Pons (tissue), 1 donor: ENCODE measurements at regions not wholly inside any gene's neighbourhood (a gene's known extent, or its start where the extent isn't known, plus 50 kb on each side); places are given as distances from the start of the nearest gene placed in this dataset.

Experiments used
- DNase-seq: peaks from one replicate; pipeline ENCODE4 v3.0.0-alpha.2; 2016; ENCODE audit warnings: low spot score

DNA sequence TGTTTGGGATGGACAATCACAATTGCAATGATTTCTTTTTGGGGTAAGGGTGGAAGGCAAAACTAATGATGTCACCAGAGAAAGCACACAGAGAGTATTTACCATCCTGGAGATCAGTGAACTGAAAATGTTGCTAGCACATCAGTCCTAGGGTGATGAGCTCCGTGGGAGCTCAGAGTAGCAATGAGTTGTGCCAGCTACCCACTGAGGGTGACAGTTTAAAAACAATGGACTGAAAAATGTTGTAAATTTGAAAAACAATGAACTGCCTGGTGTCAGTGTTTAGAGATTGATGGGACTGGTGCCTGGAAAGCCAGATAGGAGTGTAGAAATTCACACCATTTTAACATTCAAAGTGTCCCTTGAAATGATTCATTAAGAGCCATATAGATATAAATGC lies 198.5 kb downstream of the ATP23 start:
- DNase-seq = no peak

DNA sequence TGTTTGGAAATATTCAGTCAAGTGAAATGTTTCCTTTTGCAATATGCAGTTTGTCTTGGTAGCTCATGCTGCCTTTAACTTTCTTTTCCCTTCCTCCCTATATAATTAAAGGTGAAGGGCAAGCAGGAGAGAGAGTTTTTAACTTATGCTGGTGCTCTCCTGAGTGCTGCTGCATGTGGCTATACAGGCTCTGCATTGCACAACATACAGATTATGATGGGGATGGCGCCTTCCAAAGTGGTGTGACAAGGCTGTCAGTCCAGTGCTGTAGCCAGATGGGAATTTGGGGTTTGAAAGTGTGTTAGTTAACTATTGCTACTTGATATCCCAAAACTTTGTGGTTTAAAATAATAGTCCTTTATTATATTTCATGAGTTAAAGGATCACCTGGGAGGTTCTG lies 199.0 kb downstream of the ATP23 start:
- no peak for DNase-seq

DNA sequence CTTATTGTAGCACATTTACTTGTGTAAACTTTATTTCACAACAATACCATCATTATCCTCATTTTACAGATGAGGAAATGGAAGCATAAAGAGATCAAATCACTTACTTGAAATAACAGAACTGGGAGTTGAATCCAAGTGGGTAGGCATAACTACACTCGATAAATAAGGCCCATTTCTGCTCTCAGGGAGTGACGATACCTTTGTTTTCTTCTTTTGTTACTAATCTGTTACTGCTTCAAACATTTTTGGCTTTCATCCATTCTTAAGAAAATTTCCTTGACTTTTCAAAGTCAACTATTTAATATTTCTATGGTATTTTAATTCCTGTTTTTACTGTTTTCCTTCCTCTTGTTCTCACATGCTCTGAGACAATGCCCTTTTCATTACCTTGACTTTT lies 201.6 kb downstream of the ATP23 start:
- DNase-seq = no peak

DNA sequence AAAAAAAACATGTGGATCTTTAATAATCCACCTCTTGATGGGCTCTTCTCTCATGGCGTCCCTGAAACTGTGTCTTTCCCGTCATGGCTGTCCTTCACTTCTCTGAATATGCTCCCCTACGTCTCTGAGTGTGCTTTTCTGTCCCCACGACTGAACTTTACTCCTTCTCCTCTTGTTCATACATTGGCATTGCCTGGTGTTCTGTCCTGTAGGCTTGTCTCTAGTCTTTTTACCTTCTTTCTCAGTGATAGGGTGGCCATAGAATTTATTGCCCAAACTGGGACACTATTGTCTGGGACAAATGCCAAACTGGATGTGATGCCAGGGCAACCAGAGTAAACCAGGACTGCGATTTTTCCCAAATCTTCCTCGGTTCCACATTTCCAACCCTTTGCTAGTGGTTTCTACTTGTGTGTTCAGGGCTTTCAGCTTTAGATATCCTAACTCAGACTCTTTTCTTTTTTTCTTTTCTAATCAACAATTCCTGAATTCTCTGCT lies 202.2 kb downstream of the ATP23 start:
- no peak for DNase-seq

DNA sequence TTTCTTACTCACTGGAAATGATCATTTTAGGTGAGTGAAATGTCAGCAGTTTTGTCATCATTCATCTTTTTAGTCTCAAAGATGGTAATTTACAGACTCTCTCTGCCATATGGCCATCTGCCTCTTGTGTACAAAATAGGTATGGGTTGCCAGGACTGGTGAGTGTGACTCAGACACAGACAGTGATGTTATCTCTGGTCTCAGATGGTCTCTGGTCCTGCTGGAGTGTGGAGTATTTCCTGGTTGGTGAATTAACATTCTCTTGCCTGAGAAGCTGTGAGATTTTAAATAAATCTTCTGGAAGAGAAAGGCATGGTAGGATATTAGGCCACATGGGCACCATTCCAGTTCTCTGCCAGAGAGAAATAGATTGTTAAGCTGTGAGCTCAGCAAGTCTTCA lies 207.0 kb downstream of the ATP23 start:
- peak; percentile 34 for DNase-seq

DNA sequence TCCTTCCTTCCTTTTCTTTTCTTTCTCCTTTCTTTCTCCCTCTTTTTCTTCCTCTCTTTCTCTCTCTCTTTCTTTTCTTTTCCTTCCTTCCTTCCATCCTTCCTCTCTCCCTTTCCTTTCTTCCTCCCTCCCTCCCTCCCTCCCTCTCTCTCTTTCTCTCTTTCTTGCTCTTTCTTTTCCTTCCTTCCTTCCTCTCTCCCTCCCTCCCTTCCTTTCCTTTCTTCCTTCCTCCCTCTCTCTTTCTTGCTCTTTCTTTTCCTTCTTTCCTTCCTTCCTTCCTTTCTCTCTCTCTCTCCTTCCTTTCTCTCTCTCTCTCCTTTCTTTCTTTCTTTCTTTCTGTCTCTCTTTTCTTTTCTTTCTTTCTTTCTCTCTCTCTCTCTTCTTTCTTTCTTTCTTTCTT lies 207.6 kb downstream of the ATP23 start:
- DNase-seq = no peak

DNA sequence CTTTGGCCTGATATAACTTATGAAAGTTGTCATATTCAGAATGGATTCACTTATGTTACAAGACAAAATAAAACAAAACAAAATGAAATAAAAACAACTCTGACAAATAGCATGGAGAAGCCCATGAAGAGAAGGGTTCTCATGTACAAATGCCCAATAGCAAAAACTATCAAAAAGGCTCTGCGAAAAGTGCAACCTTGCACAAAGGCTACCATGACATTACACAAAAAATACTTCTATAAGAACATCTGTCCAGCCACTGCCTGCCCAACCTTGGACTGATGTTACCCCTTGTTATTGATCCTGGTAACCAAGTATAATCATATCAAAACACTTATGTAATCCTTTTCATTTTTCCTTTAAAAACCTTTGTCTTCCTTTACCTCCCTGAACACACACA lies 213.0 kb downstream of the ATP23 start:
- no peak for DNase-seq

DNA sequence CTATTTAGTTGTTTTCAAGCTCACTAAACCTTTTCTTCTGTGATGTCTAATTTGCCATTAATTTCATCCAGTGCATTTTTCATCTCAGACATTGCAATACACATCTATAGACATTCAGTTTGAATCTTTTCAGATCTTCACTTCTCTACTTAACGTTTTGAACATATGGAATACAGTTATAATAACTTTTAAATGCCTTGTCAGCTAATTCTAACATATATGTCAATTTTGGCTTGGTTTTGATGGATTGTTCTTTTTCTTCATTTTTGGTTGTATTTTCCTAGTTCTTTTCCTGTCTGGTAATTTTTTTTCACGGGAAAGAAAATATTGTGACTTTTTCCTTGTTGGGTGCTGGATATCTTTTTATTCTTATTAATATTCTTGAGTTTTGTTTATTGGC lies 215.3 kb downstream of the ATP23 start:
- no peak for DNase-seq

DNA sequence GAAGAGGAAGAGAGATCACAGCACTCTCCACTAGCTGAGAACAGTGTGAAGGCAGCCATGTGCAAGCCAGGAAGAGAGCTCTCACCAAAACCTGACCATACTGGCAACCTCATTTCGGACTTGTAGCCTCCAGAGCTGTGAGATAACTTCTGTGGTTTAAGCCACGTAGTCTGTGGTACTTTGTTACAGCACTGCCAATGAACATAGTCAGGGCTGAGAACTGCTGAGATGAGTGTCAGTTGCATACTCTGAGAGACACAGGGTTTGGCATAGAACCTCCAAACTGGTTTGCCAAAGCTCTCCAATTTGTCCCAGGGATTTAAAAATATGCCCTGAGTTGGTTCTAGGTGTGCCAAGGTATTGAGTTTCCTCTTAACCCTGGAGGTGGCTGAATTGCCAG lies 218.6 kb downstream of the ATP23 start:
- DNase-seq = no peak

DNA sequence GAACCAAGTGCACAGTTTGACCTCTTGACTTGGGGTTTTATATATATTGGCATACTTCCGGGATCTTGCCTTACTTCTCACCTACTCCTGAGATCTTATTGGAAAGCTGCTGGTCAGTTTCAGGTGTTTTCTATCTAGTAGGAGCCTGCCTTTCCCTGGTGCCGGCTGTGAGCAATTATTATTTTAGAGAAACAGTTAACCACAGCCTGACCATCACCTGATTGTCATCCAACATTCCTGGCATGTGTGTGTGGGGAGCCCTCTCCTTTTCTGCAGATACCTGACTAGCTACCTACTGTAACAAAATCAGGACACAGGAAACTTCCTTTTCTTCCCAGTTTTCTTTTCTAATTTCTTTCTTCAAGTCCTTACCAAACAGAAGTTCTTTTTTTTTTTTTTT lies 220.4 kb downstream of the ATP23 start:
- no peak for DNase-seq

DNA sequence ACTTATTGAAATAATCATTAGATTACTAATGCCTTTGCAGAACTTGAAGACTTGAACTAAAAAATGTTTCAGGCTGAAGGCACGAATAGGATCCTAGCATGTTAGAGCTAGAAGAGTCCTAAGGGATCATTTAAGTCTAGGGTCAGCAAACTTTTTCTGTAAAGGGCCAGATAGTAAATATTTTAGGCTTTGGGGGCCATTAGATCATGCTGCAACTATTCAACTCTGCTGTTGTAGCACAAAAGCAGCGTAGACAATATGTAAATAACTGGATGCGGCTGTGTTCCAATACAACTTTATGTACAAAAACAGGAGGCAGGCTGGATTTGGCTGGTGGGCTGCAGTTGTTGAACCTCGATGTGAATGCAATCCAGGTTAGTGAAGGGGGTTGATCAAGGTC lies 221.7 kb downstream of the ATP23 start:
- no peak for DNase-seq

DNA sequence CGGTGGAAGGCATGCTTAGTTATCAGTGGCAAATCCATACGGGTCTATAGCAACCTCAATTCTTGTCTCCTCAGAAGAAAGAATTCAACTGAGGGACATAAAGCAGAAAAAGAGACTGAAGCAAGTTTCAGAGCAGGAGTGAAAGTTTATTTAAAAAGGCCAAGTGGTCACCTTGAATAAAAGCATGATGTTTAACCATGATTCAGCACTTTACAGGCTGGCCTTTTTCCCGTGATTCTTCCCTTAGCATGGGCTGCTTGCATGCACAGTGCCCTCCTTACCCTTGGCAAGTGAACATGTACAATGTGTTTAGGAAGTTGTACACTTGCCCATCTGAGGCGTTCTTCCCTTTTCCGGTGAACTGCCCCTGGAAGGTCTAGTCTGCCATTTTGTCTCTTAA lies 225.3 kb downstream of the ATP23 start:
- DNase-seq = no peak

DNA sequence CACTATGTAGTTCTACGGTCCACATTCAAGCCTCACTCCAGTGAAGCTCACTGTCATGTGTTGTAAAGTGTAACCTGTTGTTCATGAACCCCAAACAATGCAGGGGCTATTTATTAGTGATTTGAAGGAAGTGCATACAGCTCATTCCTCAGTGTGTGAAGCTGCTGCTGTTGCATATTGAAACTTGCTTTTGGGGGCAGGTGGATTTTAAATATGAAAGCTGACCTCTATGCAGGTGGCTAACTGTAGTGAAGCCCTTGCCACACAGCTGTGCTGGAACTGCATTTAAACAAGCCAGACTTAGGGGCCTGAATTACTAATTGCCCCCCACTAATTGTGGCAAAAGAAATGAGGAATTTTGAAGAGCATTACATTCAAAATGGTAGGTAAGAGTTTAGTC lies 226.3 kb downstream of the ATP23 start:
- no peak for DNase-seq

DNA sequence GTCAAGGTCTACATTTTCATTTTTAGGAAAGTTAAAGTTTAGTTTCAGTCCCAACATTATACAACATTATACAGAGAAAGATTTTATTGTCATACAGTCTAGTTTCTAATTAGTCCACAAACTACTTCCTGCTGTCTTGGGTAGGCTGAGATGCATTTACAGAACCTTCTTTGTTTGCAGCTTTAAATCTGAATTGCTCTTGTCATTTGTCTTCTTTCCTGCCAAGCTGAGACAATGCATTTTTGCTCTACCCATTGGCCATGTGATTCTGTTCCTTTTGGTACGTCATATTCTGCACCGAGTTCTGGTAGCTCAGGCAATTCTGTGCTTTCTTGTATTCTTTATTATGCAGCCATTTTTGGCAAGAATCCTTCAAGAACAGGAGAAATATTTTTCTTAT lies 228.5 kb downstream of the ATP23 start:
- DNase-seq = peak; percentile 87

DNA sequence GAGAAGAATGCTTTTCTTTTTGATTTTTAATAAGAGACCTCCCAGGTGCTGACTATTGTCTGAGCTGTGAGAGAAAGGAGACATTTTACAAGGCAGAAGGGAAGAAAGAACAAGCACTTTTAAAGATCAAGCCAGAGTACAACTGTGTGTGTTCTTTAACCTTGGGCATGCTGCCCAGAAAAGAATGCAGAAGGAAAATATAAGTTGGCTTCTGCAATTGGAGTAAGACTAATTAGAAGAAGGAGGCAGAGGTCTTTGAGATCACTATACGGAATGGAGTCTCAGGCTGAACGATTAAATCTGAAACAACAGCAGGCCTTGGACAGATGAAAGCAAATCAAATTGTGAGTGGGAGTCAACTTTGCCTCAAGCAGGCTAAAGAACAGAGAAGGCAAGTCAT lies 230.5 kb downstream of the ATP23 start:
- peak; percentile 17 for DNase-seq

DNA sequence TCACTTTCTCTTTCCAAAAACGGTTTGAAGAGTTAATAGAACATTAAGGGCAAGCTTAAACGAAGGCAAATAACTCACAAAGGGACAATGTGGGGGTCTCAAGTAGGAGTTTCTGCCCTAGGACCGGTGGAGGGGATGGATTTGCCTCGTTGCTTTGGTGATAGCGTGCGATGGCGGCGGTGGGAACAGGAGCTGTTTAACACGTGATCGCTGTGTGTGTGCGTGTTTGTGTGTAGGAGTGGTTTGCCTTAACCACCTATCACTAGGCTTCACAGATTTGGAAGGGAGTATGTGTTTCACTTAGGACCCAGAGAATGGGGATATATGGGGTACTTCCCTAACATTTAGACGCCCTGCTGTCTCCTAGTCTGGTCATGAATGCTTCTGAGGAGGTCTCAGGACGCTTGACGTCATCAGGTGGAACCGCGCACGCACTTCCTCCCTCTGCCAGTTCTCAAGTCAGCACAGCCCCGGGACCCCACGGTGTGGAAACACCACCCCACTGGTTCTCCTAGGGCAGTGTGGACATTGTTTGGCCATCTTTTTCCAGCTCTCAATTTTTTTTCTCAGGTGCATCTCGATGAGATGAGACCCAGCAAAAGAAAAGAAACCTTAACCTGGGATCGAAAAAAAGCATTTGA lies 231.2 kb downstream of the ATP23 start:
- no peak for DNase-seq

DNA sequence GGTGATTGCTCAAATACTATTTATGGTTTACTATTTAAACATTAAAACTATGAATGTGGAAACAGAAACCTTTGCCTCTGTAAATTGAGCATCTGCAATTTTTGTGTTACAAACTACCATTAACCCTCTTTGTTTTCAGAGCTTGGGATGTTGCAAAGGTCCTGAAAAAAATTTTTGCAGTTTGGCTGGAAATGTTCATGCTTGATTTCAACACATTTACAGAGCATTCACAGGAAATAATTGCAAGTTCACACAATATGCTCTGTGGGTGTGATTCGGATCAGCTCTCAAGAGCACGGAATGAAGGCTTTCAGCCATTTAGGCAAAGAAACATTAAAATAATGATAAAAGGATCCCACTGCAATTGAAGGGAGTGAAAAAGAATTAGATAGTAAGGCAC lies 232.9 kb downstream of the ATP23 start:
- DNase-seq = no peak

DNA sequence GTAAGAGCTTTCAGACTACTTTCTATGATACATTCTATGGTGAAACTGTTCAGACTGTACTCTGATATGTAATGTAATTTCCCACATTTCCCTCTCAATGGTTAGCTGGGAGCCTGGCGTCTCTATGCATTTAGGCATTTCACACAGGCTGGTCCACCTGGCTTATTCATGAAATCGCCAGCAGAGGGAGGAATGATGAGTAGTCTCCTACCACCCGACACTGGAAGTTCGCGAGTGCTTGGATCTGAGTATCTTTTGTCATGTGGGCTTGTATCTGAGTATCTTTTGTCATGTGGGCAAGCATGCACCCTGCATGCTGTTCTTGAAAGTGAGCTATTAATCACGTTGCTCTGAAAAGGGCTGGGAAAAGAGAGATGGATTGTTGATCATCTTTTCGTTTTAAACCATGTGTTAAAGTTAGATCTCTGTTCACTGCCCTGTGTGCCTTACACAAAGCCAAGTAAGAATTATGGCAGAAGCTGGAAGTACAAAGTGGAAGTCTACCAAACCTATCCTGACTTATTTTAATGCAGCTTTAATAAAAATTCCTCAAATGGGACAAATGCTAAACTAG lies 235.0 kb downstream of the ATP23 start:
- peak; percentile 54 for DNase-seq

DNA sequence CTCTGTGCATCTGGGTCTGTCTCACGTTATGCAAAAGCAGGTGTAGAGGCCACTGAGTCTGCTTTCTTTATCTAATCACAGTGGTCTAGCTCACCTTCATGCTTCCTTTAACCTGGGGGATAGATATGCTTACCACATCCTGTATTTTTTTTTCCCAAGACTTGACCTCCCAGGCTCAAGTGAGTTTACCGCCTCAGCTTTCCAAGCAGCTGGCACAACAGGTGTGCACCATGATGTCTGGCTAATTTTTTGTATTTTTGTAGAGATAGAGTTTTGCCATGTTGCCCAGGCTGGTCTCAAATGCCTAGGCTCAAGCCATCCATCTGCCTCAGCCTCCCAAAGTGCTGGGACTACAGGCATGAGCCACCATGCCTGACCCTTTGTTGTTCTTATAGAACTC lies 236.0 kb downstream of the ATP23 start:
- DNase-seq = no peak

DNA sequence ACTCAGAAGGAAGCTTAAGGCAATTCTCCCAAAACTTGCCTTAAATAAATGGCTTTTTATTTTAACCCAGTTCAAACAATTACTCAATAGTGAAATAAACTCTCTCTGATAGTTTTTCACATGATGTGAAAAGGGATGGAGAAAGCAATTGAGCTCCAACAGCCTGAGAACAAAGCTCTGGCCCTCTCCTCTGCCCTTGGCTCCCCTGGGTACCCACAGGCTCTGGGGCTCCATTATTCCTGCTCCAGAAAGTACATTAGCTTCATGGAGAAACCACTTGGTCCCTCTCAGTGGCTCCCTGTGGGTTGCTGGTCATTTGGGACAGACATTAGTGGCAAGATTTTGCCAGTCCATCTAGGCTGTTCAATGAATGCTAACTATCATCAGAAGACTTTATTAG lies 242.8 kb downstream of the ATP23 start:
- DNase-seq = no peak

DNA sequence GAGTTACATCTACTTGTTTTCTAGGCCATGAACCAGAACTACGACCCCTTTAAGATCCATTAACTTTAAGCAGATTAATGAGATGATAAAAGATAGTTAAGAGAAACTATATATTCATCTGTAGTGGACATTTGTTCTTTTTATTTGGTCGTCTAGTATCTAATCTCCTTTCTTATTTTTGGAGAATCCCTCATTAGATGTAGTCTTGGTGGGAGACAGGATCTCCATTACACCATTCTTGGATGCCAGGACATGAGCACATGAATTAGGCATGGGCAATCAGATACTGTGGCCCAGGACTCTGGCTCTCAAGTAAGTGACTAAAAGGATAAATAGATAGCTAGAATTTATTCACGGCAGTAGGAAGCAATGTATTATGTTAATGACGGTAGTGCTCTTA lies 245.0 kb downstream of the ATP23 start:
- DNase-seq = no peak

DNA sequence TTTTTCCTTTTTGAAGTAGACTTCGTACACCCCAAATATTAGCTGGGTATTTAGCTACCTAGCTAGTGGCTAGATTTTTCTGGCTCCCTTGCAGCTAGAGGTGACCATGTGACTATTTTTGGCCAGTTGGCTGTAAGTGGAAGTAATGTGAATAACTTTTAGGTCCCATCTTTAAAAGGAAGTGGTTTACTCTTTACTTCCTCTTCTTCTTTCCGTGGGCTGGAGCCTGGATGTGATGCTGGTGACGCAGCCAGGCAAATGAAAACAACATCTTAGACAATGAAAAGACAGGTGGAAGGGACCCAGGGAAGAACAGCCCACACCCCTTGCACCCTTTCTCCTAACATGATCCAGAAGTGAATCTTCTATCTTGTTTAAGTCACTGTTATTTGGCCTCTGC lies 245.5 kb downstream of the ATP23 start:
- DNase-seq = no peak

DNA sequence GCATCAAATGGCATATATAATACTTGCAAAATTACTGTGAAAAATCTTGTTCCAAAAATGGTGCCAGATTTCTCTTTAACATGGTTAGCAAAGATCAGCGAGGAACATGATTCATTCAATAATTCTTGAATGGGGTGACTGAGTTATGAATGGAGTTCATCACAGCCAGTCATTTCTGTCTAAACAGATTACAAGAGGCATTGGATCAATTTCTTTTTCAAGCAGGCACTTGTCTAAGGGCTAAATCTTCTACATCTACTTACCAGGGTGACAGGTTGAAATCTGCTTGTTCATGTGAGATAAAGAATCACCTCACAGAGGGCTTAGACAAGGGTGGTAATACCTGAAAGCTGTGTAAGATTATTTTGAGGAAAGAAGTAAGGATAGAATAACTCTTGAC lies 247.7 kb downstream of the ATP23 start:
- no peak for DNase-seq

DNA sequence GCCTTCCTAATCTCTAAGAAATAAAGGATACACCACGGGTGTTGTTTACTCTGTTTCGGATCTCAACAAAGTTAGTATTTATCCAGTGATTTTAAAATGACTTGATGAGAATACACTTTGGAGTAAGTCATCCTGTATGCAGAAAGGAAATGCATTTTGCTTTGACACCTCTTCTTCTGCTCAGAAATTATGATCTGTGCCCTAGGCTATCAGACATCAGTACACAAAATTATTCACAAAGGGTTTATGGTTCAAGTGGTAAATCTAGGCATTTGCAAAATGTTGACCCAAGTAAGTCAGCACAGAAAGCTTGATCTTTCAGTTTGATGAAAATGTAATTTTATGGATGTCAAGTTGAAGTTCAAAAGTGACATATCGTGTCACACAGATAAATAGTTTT lies 248.5 kb downstream of the ATP23 start:
- no peak for DNase-seq
